PFSK-1 (cell line): ENCODE measurements at regions not wholly inside any gene's neighbourhood (a gene's known extent, or its start where the extent isn't known, plus 50 kb on each side); places are given as distances from the start of the nearest gene placed in this dataset.

Experiments used
- POLR2AphosphoS5 ChIP-seq: IDR thresholded peaks from 2 replicates; pipeline ENCODE4 v1.6.1; 2012; ENCODE audit warnings: low read depth, mild to moderate bottlenecking, control low read depth, low read length, moderate library complexity
- TF ChIP-seq, protein P1 (sequence below), 2 experiments: IDR thresholded peaks; 2 replicates each; pipeline versions ENCODE4 v1.6.1 to v1.8.0; 2011 to 2012; ENCODE audit warnings: low read depth in 2 of 2, low read length in 2 of 2, control low read depth in 1 of 2, inconsistent platforms in 1 of 2, mild to moderate bottlenecking in 1 of 2, moderate library complexity in 1 of 2; ENCODE audit not compliant: insufficient read depth in 1 of 2

DNA sequence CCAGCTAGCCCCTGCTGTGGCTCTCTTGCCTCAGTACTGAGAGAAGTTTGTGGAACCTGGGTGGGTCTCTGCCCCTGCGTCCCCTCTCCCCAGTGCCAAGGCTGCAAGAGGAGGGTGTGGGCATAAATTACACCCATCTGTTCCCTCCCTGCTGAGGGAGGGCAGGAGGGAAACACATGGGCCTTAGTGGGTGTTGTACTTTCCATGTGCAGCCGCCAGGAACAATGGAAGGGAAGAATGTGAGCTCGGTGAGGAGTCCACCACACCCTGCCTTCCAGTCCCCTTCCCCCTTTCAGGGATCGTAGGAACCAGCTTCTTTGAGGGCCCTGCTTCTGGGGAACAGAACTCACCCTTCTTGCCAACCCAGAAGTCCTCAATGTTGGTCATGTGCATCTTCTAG, 138.2 kb upstream of the KLF4 start:
- TF ChIP-seq, protein P1, sequence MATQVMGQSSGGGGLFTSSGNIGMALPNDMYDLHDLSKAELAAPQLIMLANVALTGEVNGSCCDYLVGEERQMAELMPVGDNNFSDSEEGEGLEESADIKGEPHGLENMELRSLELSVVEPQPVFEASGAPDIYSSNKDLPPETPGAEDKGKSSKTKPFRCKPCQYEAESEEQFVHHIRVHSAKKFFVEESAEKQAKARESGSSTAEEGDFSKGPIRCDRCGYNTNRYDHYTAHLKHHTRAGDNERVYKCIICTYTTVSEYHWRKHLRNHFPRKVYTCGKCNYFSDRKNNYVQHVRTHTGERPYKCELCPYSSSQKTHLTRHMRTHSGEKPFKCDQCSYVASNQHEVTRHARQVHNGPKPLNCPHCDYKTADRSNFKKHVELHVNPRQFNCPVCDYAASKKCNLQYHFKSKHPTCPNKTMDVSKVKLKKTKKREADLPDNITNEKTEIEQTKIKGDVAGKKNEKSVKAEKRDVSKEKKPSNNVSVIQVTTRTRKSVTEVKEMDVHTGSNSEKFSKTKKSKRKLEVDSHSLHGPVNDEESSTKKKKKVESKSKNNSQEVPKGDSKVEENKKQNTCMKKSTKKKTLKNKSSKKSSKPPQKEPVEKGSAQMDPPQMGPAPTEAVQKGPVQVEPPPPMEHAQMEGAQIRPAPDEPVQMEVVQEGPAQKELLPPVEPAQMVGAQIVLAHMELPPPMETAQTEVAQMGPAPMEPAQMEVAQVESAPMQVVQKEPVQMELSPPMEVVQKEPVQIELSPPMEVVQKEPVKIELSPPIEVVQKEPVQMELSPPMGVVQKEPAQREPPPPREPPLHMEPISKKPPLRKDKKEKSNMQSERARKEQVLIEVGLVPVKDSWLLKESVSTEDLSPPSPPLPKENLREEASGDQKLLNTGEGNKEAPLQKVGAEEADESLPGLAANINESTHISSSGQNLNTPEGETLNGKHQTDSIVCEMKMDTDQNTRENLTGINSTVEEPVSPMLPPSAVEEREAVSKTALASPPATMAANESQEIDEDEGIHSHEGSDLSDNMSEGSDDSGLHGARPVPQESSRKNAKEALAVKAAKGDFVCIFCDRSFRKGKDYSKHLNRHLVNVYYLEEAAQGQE (IDR thresholded peaks at IDR 0.05; ENCODE audit: insufficient read depth in 1 of 2, low read depth in 2 of 2, low read length in 2 of 2): no peak
- TF ChIP-seq POLR2AphosphoS5: no peak
